ENCODE measurements at regions not wholly inside any gene's neighbourhood (a gene's known extent, or its start where the extent isn't known, plus 50 kb on each side); places are given as distances from the start of the nearest gene placed in this dataset.

DNA sequence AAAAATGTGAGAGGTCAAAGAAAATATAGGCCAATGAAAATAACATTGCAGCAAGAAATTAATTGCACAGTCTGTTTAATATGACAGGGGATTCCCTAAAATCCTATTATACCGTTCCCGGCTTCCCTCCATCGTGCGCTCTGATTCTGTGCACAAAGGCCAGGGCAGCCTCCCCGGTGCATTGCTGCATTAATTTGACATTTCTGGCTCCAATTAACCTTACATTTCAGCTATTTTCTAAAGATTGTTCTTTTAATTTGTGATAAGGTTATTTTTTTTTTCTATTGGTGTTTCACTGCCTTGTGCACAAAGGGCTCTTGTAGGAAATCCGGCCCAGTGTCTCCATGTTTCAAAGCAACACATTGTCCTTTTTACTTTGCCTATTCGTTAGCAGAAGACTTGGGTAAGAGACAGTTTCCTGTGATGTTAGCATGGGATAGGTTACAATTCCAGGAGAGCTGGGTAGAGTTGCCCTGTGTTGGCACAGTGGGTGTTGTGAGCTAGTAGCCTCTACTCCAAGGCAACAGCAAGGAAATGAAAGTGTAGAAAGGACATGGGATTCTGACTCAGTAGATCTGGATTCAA, 257.3 kb upstream of the IGF1R start:
- H3K36me3 Mint-ChIP-seq = no peaks in the 10 kb centered on the region
- no peaks in the 10 kb centered on the region for H3K9me3 Mint-ChIP-seq
- POLR2A ChIA-PET = no interaction called here
- ATAC-seq (no peak), DNase-seq (ENCODE audit: low spot score) (no peak)
- peaks cover 28% of the 10 kb centered on the region for H3K4me1 Mint-ChIP-seq
- CTCF ChIA-PET = no interaction called here
- no peak for TF ChIP-seq ZBTB21 (CRISPR knock-in tag; IDR thresholded peaks at IDR 0.05; ENCODE audit: borderline replicate concordance)
- no peak for TF ChIP-seq ZNF263 (CRISPR knock-in tag; IDR thresholded peaks at IDR 0.05; ENCODE audit: low read depth)
- no peak for TF ChIP-seq TCF7 (CRISPR knock-in tag; IDR thresholded peaks at IDR 0.05; ENCODE audit: low read depth)
- H3K27me3 Mint-ChIP-seq (ENCODE audit: low read depth) = peaks cover 4% of the 10 kb centered on the region; the same call in 1 of the 2 replicates
- H3K4me3 Mint-ChIP-seq = no peak overlapping the region
- H3K27ac Mint-ChIP-seq = no peak overlapping the region

DNA sequence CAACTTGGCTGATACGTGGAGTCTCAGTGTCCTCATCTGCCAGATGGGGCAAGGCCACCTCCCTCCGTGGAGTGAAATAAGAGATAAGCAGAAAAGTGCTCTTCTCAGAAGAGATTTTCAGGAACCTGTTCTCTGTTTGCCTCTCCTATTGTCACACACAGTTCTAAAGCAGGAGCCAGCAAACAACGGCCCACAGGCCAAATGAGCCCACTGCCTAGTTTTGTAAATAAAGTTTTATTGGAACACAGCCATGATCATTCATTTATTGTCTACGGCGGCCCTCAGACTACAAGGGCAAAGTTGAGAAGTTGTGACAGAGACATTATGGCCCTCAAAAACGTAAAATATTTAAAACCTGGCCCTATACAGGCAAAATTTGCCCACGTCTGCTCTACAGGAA, 256.8 kb upstream of the IGF1R start:
- H3K9me3 Mint-ChIP-seq = no peaks in the 10 kb centered on the region
- ChIA-PET POLR2A (no interaction called here), CTCF (no interaction called here)
- H3K4me3 Mint-ChIP-seq = no peak overlapping the region
- ATAC-seq (no peak), DNase-seq (ENCODE audit: low spot score) (no peak)
- H3K27ac Mint-ChIP-seq = no peak overlapping the region
- peaks cover 31% of the 10 kb centered on the region for H3K4me1 Mint-ChIP-seq
- TF ChIP-seq ZNF138 (CRISPR knock-in tag; conservative IDR thresholded peaks at IDR 0.05) (no peak), JUN (CRISPR knock-in tag; IDR thresholded peaks at IDR 0.05) (no peak), SOX15 (CRISPR knock-in tag; IDR thresholded peaks at IDR 0.05) (no peak), ESRRA (CRISPR knock-in tag; IDR thresholded peaks at IDR 0.05; ENCODE audit: borderline replicate concordance) (no peak), NFATC4 (CRISPR knock-in tag; IDR thresholded peaks at IDR 0.05) (no peak), MYBL2 (CRISPR knock-in tag; IDR thresholded peaks at IDR 0.05) (no peak), IRF2 (CRISPR knock-in tag; IDR thresholded peaks at IDR 0.05; ENCODE audit: borderline replicate concordance, low read depth) (no peak), SMAD4 (CRISPR knock-in tag; IDR thresholded peaks at IDR 0.05) (no peak)
- TF ChIP-seq, protein P1, sequence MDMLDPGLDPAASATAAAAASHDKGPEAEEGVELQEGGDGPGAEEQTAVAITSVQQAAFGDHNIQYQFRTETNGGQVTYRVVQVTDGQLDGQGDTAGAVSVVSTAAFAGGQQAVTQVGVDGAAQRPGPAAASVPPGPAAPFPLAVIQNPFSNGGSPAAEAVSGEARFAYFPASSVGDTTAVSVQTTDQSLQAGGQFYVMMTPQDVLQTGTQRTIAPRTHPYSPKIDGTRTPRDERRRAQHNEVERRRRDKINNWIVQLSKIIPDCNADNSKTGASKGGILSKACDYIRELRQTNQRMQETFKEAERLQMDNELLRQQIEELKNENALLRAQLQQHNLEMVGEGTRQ (CRISPR knock-in tag; IDR thresholded peaks at IDR 0.05) = no peak
- TF ChIP-seq, protein P2, sequence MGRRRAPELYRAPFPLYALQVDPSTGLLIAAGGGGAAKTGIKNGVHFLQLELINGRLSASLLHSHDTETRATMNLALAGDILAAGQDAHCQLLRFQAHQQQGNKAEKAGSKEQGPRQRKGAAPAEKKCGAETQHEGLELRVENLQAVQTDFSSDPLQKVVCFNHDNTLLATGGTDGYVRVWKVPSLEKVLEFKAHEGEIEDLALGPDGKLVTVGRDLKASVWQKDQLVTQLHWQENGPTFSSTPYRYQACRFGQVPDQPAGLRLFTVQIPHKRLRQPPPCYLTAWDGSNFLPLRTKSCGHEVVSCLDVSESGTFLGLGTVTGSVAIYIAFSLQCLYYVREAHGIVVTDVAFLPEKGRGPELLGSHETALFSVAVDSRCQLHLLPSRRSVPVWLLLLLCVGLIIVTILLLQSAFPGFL (CRISPR knock-in tag; IDR thresholded peaks at IDR 0.05; ENCODE audit: borderline replicate concordance) = no peak
- TF ChIP-seq, protein P3, sequence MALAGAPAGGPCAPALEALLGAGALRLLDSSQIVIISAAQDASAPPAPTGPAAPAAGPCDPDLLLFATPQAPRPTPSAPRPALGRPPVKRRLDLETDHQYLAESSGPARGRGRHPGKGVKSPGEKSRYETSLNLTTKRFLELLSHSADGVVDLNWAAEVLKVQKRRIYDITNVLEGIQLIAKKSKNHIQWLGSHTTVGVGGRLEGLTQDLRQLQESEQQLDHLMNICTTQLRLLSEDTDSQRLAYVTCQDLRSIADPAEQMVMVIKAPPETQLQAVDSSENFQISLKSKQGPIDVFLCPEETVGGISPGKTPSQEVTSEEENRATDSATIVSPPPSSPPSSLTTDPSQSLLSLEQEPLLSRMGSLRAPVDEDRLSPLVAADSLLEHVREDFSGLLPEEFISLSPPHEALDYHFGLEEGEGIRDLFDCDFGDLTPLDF (CRISPR knock-in tag; IDR thresholded peaks at IDR 0.05) = no peak
- TF ChIP-seq, protein P4, sequence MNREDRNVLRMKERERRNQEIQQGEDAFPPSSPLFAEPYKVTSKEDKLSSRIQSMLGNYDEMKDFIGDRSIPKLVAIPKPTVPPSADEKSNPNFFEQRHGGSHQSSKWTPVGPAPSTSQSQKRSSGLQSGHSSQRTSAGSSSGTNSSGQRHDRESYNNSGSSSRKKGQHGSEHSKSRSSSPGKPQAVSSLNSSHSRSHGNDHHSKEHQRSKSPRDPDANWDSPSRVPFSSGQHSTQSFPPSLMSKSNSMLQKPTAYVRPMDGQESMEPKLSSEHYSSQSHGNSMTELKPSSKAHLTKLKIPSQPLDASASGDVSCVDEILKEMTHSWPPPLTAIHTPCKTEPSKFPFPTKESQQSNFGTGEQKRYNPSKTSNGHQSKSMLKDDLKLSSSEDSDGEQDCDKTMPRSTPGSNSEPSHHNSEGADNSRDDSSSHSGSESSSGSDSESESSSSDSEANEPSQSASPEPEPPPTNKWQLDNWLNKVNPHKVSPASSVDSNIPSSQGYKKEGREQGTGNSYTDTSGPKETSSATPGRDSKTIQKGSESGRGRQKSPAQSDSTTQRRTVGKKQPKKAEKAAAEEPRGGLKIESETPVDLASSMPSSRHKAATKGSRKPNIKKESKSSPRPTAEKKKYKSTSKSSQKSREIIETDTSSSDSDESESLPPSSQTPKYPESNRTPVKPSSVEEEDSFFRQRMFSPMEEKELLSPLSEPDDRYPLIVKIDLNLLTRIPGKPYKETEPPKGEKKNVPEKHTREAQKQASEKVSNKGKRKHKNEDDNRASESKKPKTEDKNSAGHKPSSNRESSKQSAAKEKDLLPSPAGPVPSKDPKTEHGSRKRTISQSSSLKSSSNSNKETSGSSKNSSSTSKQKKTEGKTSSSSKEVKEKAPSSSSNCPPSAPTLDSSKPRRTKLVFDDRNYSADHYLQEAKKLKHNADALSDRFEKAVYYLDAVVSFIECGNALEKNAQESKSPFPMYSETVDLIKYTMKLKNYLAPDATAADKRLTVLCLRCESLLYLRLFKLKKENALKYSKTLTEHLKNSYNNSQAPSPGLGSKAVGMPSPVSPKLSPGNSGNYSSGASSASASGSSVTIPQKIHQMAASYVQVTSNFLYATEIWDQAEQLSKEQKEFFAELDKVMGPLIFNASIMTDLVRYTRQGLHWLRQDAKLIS (CRISPR knock-in tag; IDR thresholded peaks at IDR 0.05; ENCODE audit: borderline replicate concordance) = no peak
- H3K27me3 Mint-ChIP-seq (ENCODE audit: low read depth) = peaks cover 4% of the 10 kb centered on the region; the same call in 1 of the 2 replicates
- no peaks in the 10 kb centered on the region for H3K36me3 Mint-ChIP-seq

DNA sequence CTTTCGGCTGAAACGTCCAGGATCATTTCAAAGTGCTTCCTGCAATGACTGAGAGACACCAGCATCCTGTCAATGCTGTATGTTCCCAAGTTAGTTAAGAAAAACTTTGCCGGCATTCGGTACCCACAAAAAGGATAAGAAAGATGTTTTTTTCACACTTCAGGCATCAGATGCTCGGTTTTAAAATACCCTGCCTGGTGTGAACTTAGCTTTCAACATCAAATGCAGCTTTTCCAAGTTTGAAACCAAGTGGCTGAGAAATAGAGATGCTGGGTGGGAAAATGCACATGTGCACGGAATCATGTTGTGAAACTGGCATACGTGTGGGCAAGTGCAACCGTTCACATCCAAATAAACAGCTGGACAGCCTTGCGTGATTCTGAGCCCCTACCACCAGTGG, 254.9 kb upstream of the IGF1R start:
- H3K27me3 Mint-ChIP-seq (ENCODE audit: low read depth) = peaks cover 4% of the 10 kb centered on the region; the same call in 1 of the 2 replicates
- ATAC-seq = no peak
- peaks cover 42% of the 10 kb centered on the region for H3K4me1 Mint-ChIP-seq
- H3K9me3 Mint-ChIP-seq = no peaks in the 10 kb centered on the region
- no peak for DNase-seq (ENCODE audit: low spot score)
- H3K4me3 Mint-ChIP-seq = no peak overlapping the region
- no peaks in the 10 kb centered on the region for H3K36me3 Mint-ChIP-seq
- POLR2A ChIA-PET = no interaction called here
- H3K27ac Mint-ChIP-seq = no peak overlapping the region
- CTCF ChIA-PET = interaction anchor here (1.2 kb wide), 1 partner anchor 34 kb away, joined by 3 read pairs; no protein-coding TSS in a partner anchor
- TF ChIP-seq, protein P5, sequence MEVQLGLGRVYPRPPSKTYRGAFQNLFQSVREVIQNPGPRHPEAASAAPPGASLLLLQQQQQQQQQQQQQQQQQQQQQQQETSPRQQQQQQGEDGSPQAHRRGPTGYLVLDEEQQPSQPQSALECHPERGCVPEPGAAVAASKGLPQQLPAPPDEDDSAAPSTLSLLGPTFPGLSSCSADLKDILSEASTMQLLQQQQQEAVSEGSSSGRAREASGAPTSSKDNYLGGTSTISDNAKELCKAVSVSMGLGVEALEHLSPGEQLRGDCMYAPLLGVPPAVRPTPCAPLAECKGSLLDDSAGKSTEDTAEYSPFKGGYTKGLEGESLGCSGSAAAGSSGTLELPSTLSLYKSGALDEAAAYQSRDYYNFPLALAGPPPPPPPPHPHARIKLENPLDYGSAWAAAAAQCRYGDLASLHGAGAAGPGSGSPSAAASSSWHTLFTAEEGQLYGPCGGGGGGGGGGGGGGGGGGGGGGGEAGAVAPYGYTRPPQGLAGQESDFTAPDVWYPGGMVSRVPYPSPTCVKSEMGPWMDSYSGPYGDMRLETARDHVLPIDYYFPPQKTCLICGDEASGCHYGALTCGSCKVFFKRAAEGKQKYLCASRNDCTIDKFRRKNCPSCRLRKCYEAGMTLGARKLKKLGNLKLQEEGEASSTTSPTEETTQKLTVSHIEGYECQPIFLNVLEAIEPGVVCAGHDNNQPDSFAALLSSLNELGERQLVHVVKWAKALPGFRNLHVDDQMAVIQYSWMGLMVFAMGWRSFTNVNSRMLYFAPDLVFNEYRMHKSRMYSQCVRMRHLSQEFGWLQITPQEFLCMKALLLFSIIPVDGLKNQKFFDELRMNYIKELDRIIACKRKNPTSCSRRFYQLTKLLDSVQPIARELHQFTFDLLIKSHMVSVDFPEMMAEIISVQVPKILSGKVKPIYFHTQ (CRISPR knock-in tag; IDR thresholded peaks at IDR 0.05) = no peak
- no peak for TF ChIP-seq GRHL2 (CRISPR knock-in tag; IDR thresholded peaks at IDR 0.05; ENCODE audit: insufficient replicate concordance, severe bottlenecking)
- TF ChIP-seq, protein P6, sequence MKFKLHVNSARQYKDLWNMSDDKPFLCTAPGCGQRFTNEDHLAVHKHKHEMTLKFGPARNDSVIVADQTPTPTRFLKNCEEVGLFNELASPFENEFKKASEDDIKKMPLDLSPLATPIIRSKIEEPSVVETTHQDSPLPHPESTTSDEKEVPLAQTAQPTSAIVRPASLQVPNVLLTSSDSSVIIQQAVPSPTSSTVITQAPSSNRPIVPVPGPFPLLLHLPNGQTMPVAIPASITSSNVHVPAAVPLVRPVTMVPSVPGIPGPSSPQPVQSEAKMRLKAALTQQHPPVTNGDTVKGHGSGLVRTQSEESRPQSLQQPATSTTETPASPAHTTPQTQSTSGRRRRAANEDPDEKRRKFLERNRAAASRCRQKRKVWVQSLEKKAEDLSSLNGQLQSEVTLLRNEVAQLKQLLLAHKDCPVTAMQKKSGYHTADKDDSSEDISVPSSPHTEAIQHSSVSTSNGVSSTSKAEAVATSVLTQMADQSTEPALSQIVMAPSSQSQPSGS (CRISPR knock-in tag; IDR thresholded peaks at IDR 0.05; ENCODE audit: borderline replicate concordance, low read depth) = no peak
- TF ChIP-seq, protein P7, sequence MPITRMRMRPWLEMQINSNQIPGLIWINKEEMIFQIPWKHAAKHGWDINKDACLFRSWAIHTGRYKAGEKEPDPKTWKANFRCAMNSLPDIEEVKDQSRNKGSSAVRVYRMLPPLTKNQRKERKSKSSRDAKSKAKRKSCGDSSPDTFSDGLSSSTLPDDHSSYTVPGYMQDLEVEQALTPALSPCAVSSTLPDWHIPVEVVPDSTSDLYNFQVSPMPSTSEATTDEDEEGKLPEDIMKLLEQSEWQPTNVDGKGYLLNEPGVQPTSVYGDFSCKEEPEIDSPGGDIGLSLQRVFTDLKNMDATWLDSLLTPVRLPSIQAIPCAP (CRISPR knock-in tag; IDR thresholded peaks at IDR 0.05) = no peak
- no peak for TF ChIP-seq ZNF219 (CRISPR knock-in tag; IDR thresholded peaks at IDR 0.05; ENCODE audit: borderline replicate concordance)
- TF ChIP-seq NFATC4 (CRISPR knock-in tag; IDR thresholded peaks at IDR 0.05) = no peak

Data from WTC11 (cell line).